ENCODE measurements at regions not wholly inside any gene's neighbourhood (a gene's known extent, or its start where the extent isn't known, plus 50 kb on each side); places are given as distances from the start of the nearest gene placed in this dataset.

DNA sequence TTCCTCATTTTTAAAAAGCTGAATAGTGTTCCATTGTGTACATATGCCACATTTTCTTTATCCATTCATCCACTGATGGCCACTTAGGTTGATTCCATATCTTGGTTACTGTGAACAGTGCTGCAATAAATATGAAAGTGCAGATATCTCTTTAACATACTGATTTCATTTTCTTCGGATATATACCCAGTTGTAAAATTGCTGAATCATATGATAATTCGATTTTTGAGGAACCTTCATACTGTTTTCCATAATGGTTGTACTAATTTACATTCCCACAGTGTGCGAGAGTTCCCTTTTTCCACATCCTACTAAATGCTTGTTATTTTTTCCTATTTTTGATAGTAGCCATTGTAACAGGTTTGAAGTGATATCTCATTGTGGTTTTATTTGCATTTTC is 263.2 kb downstream of the STK31 start:
- DNase-seq (ENCODE audit: low spot score), result no peak

DNA sequence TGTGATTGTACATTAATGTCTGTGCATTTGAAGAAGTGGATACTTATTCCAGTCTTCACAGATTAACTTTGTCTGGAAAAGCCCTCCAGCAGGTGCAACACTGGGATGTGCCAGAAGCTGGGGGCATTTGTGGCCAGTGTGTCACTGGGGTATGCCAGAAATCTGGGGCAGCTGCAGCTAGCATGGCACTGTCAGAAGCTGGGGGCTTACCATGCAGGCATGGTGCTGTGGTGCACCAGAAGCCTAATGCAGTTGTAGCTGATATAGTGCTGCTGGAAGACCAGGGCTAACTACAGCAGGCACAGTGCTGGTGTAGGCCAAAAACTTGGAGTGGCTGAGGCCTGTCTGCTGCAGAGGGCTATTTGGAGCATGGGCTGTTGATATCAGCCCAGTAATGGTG is 270.1 kb downstream of the STK31 start:
- DNase-seq (ENCODE audit: low spot score), result no peak

DNA sequence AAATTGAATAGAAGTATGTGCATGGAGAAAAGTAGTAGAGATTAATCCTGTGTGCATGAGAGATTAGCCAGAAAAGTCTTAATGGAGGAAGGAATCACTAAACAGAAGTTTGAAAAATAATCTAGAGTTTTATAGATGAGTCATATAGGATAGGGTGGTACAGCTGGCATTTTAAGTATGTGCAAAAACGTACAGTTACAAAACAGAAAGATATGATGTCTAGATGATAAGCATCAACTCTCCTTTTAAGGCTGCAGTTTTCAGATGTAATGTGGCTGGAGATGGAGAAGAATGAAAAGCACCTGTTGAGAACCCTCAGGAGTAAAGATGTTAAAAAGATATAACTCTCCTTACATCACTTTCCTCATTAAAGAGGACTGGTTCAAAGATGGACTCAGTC is 271.3 kb downstream of the STK31 start:
- DNase-seq (ENCODE audit: low spot score), result peak; percentile 63

DNA sequence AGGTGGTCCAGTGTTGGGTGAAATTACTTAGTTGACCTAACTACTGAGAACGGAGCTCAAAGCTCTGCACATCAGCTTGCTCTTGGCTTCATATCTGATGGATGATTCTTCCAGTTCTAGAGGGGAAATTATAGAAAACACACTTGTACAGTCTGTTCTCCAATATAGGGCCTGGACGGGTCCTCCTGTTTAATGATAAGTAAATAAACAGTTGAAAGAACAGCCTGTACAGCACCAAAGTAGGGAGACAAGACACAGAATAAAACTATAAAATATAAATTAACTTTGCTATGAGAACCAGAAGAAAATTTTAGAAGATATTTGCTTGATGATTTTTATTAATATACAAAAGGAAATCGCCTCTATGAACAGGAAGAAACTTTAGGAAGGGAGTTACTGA is 271.7 kb downstream of the STK31 start:
- DNase-seq (ENCODE audit: low spot score), result no peak

DNA sequence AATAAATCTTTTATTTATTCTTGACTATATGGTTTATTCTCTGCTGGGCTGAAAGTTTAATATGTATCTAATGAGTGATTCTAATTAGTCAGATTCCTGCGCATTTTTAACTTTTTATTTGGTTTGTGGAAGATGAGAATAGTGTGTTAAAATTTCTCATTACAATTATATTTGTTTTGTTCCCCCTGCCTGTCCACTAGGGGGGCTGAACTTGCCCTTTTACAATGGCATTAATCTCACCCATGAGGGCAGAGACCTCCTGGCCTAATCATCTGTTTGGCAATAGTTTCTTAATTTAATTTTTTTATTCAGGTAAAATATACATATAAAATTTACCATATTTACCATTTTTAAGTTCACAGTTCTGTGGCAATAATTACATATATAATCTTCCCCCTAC is 278.5 kb upstream of the NPY start:
- no peak for DNase-seq (ENCODE audit: low spot score)

DNA sequence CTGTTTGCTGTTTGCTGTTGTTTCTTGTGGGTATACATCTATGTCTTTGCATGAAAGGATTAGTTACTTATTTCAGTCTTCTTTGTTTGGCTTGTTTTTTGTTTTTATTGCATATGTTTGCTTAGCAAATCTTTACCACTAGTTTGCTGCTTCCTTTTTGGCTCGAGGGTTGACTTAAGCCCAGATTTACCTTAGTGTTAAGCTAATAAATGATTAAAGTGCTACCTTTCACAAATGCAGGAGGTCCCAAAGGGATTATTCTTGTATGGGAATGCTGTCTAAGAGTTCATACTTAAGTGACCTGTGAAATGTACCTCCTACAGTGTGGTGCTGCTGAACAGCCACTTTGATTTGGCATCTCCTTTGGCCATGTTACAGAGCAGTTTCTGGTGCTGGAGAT is 273.5 kb upstream of the NPY start:
- DNase-seq (ENCODE audit: low spot score), result no peak

DNA sequence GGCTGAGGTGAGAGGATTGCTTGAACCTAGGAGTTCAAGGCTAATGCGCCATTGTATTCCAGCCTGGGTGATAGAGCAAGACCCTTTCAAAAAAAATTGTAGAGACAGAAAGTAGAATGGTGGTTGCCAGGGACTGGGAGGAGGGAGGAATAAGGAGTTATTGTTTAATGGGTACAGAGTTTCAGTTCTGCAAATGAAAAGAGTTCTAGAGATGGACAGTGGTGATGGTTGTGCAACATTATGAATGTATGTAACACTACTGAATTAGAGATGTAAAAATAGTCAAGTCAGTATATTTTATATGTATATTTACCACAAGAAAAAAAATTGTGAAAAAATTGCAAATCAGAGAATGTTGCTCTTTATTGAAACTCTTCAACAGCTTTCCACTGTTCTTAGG is 266.5 kb upstream of the NPY start:
- no peak for DNase-seq (ENCODE audit: low spot score)

DNA sequence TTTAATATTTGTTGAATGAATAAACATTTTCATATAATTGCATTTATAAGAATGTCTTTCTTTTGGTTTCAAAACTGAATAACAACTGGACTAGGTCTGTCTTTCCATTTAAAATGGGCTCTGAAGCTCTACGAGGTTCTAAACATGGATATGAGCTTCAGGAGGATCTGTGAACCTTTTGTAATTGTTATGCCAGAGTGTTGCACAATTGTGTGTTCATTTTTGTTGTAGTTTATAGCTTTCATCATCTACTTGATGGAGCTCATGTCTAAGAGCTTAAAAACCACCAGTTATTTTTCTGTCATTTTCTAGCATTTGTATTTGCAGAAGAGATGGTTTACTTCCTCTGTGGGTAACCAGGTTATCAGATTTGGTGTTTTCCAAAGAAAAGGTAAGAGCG is 265.7 kb upstream of the NPY start:
- no peak for DNase-seq (ENCODE audit: low spot score)

DNA sequence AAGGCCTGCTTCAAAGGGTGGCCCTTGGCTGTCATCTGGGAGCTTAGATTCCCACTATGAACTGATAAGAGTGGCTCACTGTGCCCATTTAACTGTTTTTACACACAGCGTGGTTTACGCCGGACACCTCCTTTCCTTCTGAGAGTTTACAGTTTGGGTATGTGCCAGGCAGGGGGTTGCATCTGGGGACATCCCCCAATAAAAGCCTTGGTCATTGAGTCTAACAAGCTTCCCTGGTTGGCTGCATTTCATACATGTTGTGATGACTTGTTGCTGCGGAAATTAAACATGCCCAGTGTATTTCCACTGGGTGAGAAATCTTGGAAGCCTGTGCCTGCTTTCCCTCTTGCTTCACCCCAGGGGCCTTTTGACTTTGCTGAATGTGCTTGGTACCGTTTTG is 264.1 kb upstream of the NPY start:
- no peak for DNase-seq (ENCODE audit: low spot score)

DNA sequence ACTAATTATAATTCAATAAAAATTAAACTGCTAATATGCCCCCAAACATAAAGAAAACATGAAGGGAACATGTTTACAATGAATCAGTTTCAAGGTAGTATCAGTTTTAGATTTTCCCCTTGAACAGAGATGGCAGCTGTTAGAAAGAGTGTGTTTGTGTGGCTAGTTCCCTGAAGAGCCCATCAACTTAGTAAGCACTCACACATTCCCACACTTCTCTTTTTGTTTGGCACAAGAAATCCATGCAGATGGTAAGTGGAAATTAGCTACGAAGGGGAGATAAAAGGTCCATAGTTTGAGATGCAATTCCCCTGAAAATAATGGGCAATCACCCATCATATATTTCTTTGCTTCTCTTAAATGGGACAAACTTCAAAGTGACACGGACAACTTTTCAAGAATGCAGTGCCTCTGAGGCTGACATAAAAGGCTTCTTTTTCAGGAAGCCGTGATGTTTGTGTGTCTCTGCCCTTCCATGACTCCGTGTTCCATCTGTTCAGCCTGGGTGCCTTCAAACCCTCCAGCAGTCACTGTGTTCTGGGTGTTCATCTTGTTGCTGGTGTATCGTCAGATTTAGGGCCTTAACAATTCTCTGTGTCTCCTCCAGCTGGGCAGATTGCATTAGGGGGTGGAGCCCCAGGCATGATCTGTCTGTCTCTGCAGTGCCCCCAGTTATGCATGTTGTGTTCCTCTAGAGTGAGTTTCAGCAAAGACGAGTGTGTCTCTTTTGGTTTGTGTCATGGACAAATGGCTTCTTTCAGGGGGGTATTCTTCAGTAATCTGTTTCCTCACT is 259.5 kb upstream of the NPY start:
- no peak for DNase-seq (ENCODE audit: low spot score)

DNA sequence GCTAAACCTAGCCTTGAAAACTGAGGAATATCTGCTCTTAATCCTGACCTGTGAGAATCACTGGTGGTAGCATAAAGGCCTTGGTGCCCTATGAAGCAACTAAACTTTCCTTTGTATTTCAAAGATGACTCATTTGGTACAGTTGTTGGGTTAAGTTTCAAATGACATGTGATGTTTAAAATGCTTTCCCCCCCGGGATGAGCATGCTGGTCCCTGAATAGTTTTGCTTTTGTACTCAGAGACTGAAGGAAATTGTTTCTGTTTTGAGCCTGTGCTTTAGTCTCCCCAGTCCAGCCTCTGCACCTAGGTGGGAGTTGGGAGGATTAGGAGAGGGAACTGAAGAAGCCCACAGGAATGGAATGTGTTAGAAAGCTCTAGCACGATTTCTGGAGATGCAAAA is 258.9 kb upstream of the NPY start:
- peak; percentile 54 for DNase-seq (ENCODE audit: low spot score)

DNA sequence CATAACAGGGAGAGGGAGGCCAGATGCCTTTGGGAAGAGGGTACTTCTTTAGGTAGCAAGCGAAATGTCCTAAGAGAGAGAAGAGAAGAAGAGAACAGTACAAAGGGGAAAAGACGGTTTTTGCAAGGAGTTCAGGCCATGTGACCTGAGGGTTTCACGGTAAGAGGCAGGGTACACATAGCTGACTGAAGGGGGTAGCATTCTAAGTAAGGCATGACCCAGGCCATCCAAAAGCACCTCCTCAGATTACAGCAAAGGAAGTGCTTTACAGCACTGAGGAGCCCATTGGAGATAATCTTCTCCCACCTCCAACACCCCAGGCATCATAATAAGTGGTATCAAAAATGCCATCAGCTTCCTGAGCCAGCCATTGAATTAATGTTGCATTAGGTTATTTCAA is 258.2 kb upstream of the NPY start:
- no peak for DNase-seq (ENCODE audit: low spot score)

DNA sequence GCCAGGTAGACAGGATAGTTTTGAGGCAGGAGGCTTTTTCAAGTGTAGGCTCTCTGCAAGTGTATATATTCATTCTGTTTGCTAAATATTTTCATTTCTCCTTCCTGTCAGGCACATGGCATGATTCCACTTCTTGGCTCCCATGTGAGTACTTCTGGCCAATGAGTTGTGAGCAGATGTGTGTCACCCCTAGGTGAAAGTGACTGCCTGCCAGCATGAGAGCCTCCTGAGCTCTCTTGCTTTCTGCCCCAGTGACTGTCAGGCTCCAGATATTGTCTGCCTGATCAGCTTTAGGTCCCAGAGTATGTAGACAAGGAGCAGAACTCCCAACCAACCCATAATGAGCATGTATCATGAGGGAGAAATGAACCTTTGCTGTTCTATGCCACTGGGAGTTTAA is 257.6 kb upstream of the NPY start:
- DNase-seq (ENCODE audit: low spot score), result no peak

DNA sequence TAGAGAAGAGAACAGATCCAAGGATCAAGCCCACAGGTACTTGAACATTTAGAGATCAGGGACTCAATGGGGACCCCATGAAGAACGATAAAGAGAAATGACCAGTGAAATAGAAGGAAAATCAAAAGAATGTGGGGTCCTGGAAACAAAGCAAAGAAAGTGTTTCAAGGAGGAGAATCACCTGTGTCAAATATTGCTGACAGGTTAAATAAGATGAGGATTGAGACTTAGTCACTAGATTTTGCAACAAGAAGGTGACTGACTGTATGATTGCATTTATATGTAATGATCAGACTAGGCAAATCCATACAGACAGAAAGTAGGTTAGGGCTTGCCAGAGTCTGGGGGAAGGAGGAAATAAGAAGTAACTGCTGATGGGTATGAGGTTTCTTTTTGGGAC is 254.9 kb upstream of the NPY start:
- DNase-seq (ENCODE audit: low spot score), result no peak

DNA sequence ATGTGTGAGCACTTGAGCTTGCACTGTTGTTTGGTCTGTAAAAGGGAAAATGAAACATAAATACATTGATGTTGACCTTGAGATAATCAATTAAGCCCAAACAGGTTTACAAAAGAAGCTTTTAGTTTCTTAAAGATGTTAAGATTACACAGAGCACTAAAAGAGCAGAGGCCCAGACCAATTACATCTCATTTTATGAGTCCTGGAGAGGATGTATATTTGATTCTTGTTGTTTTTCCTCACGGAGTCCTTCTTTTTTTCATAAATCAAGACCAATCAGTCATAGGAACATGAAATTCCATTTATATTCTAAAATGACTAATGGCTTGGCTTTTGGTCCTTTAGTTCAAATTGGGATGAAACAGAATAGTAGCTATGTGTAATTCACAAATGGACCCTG is 249.7 kb upstream of the NPY start:
- no peak for DNase-seq (ENCODE audit: low spot score)

DNA sequence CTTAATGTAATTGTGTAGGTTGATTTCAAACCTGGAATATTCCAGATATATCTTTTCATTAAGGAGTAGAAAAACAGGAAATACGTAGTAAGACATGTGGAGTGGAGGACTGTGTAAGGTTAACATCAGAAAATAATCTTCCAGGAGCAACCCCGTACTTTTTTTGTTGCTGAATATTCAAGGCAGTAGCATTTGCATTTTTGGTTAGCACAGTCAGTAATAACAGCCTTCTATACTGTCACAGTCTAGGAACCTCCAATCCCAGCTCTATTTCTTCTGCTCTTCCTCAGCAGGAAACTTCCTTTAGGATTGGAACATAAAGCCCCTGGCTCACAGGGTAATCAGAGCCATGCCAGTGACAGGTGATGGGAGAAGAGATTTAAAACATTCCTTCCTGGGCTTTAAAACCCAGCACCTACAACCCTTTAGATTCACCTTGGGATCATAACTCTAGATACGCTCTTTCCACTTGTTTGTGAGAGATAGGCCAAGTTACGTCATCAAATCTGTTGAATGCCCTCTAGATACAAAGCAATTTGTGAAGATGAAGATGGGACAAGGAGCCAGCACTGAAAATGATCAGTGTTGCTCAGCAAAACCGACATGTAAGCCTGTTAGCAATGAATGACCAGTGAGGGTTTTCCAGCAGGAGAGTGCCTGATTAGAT is 248.5 kb upstream of the NPY start:
- no peak for DNase-seq (ENCODE audit: low spot score)

DNA sequence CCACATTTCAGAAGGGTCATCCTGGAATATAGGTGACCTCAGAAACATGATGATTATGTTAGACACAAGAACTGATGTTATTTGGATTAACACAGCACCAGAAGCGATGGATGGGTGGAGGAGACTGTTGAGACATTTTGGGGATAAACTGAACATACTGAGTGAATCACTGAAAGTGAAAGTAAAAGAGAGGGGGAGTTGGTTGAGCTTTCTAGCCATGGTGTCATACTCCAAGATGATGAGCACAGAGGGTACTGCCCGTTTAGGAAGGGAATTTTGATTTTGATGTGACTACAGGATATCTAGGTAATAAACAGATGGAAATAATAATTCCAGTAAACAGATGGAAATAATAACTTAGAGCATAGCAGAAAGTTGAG is 248.0 kb upstream of the NPY start:
- no peak for DNase-seq (ENCODE audit: low spot score)

DNA sequence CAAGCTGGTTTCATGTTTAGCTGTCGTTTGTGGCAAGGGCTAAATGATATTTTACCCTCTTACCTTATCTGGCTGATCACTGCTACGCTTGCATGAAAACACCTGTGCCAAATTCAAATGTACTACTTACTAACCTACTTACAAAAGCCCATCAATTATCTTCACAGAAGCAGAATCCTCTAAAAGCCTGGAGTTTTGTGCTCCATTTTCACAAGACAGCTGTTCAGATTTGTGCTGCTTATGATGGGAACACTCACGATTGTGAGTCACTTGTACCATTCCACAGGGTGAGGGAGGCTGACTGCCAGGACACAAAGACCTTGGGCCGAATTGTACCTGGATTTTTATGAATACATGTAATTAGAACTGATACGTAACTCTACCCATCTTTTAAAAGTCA is 245.0 kb upstream of the NPY start:
- no peak for DNase-seq (ENCODE audit: low spot score)

DNA sequence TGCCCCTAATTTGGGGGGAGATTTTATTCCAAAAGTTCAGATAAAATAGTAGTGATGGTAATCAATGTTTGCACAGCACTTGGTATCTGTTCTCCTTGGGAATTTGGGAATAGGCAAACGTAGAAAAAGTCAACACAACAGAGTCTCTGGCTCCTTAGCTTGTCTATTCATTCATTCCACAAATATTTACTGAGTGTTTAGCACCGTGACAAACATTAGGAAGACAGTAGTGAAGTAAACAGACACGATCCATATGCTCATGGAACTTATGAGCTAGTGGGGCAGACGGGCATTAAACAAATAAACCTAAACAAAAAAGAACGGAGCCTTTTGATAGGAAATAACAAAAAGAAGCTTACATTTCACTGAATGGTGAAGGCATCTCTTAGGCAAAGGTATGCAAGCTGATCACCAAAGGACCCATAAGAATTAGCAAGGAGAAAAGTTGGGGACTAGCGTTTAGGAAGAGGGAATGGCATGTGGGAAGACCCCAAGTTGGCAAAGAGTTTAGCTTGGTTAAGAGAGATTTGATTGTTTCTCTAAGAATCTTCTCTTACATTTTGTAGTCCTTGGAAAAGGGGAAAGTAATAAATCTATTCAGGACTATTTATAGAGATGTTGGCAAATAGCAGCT is 243.9 kb upstream of the NPY start:
- no peak for DNase-seq (ENCODE audit: low spot score)

DNA sequence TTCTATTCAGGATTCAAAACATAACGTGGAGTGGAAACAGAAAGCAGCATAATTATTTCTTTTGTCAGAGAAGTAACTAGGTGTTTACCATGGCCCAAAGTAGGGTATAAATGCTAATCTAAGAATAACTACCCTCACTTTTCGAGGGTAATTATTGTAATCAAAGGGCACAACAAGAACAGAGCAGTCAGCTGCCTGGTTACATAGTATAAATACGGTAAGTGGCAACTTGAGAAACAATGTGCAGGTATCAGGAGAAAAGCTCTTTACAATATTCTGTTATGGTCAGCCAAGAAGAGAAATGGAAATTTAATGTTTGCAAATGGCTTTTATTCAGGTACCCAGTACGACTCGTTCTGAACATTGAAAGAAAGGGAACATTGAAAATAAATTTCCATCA is 242.0 kb upstream of the NPY start:
- no peak for DNase-seq (ENCODE audit: low spot score)

DNA sequence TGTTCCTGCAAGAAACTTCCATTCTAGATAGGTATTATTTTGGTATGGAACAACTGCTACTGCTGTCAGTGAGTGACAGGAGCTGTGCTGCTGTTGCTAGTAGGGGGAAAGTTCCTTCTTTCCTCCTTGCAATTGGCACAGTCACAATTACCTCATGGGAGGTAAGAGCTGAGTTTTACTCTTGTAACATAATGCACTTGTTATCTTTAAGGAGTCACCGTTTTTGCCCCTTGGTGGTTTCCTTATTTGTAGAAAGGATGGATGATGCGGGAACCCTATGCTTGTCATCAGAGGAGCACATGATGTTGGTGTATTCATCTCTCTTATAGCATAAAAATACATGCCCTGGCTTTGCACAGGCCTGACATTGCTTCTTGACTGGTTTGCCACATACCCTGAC is 234.7 kb upstream of the NPY start:
- DNase-seq (ENCODE audit: low spot score), result peak; percentile 55

DNA sequence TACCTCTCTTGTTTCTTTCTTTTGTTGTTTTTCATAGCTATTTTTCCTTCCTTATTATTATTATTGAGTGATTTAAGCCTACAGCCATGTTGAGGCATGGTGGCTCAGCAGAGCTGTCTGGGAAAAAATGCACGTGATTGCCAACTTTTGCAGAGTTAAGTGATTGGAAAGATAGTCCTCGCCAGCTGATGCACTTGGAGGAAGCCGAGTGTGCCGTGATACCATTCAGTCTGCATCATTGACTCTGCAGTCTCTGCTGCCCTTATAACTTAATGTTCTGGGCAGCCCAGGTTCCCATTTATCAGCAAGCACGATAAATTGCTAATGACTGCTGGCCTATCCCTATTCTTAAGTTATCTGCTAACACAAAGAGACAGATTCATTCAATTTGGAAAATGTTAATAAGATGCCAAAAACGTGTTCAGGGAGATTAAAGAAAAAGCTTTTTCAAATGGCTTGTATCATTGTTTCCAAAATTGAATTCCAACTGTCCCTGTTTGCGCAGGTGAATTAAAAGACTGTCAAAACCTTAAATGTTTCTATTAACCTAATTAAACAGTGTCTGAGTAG is 232.9 kb upstream of the NPY start:
- DNase-seq (ENCODE audit: low spot score), result no peak

DNA sequence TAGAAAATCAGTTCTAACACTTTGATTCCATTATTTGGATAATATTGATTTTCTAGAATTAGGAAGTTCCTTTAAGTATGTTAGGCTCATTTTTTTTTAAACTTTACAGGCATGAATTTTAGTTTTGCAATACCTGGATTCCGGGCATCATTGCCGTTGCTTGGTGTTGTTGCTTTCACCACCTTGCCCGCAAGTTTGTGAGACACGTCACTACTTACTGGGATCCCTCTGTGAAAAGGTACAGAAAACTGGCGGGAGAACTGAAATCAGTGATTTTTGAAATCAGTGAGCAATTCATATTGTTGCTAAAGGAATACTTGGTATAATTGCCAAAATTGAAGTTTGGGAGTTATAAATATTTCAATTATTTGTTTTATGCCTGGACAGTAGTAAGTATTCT is 232.3 kb upstream of the NPY start:
- DNase-seq (ENCODE audit: low spot score), result no peak

Data from A172 (cell line).